Upper lobe of right lung (tissue), 1 donor: ENCODE measurements at regions not wholly inside any gene's neighbourhood (a gene's known extent, or its start where the extent isn't known, plus 50 kb on each side); places are given as distances from the start of the nearest gene placed in this dataset.
A peak's percentile ranks its signal among the peaks of the same experiment; 100 is the strongest.

Experiments
- ATAC-seq: fragments of 200-7000 bp; cut with Tn5 transposase; one replicate; pipeline ENCODE4 v1.9.1; 2020; ENCODE audit warnings: mild to moderate bottlenecking, moderate library complexity
- DNase-seq: peaks from one replicate; pipeline ENCODE4 v3.0.0-alpha.2; 2020
- H3K27ac ChIP-seq: fragments of 200-600 bp; one replicate; pipeline ENCODE4 v1.8.0; 2022
- H3K27me3 ChIP-seq: fragments of 200-600 bp; one replicate; pipeline ENCODE4 v1.8.0; 2022; ENCODE audit warnings: mild to moderate bottlenecking
- H3K36me3 ChIP-seq: fragments of 200-600 bp; one replicate; pipeline ENCODE4 v1.8.0; 2022
- H3K4me1 ChIP-seq: fragments of 200-600 bp; one replicate; pipeline ENCODE4 v1.8.0; 2022
- H3K4me3 ChIP-seq: fragments of 200-600 bp; one replicate; pipeline ENCODE4 v1.8.0; 2022; ENCODE audit warnings: mild to moderate bottlenecking
- H3K9me3 ChIP-seq: fragments of 200-600 bp; one replicate; pipeline ENCODE4 v1.8.0; 2022
- intact Hi-C: fragments of 100-400 bp; cut with DNase I; formaldehyde crosslinking; loops from one replicate; pipeline ENCODE4 v1.11.0; 2022
- TF ChIP-seq, protein P1 (sequence below): fragments of 200-600 bp; IDR thresholded peaks from one replicate; pipeline ENCODE4 v1.8.0; 2022; ENCODE audit warnings: antibody characterized with exemption
- donor health status: DM: no; HTN: yes; CAD: no; lungs with severe emphysema.

DNA sequence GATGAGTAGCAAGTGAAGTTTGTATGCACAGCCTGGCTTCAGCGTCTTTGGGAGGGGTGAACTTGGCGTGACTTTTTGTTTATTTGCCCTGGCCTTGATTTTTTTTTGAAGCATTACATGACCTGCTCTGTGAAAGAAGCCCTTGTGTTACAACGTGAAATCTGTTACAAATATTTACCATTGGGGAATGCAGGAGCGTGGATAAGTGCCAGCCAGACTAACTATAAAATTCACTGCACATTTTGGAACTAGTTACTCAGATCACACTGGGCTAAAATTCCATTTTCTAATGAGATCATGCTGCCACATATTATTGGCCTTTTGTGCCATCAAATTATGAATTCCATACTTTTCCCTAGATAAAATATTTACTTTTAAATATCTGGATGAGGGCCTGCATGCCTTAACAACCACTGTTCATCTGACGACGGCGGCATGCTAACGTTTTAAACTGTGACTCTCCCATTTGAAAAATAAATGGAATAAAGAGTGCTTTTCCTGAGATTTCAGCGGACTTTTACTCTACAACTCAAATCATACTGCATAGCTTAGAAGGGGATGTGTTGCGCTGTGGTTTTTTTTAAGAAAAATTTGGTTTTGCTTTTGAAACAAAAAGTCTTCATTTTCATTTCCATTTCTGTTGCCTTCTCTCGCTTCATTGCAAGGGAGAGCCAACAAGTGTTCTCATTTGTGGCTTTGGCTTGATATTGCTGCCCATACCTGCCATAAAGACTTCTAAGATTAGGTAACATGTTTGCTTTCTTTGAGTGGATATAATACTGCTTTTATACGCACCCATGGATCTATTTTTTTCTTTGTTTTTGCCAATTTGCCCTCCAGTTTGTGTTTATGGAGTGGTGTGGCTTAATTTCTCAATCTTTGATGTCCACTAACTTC is 352.2 kb downstream of the TFEC start:
- Histone ChIP-seq H3K27ac (no peak overlapping the region), H3K36me3 (no peaks in the 10 kb centered on the region), H3K4me3 (no peak overlapping the region), H3K27me3 (no peaks in the 10 kb centered on the region), H3K4me1 (peaks cover 4% of the 10 kb centered on the region), H3K9me3 (no peaks in the 10 kb centered on the region)
- DNase-seq: no peak
- TF ChIP-seq, protein P1, sequence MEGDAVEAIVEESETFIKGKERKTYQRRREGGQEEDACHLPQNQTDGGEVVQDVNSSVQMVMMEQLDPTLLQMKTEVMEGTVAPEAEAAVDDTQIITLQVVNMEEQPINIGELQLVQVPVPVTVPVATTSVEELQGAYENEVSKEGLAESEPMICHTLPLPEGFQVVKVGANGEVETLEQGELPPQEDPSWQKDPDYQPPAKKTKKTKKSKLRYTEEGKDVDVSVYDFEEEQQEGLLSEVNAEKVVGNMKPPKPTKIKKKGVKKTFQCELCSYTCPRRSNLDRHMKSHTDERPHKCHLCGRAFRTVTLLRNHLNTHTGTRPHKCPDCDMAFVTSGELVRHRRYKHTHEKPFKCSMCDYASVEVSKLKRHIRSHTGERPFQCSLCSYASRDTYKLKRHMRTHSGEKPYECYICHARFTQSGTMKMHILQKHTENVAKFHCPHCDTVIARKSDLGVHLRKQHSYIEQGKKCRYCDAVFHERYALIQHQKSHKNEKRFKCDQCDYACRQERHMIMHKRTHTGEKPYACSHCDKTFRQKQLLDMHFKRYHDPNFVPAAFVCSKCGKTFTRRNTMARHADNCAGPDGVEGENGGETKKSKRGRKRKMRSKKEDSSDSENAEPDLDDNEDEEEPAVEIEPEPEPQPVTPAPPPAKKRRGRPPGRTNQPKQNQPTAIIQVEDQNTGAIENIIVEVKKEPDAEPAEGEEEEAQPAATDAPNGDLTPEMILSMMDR: no peak
- intact Hi-C loops: no loop called here
- peak; percentile 34 for ATAC-seq

DNA sequence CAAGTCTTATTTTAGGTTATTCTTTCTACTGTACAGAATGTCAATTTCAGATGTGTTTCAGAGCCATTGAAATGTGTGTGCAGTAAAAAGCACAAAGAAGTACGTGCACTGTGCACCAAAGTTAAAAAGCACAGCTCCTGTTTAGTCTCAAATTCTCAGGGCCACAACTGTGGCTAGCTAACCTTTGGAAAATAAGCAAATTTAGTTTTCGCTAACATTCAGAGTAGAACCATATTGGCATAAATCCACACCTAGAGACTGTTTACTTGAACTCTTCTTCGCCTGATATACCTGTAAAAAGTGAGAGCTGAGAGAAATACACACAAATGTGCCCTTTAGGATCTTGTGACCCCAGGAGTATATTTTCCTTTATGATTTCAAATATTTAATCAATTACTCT is 353.9 kb downstream of the TFEC start:
- no peak for ATAC-seq
- H3K27me3 ChIP-seq: no peaks in the 10 kb centered on the region
- TF ChIP-seq, protein P1: no peak
- H3K36me3 ChIP-seq: no peaks in the 10 kb centered on the region
- no peak for DNase-seq
- peaks cover 4% of the 10 kb centered on the region for H3K4me1 ChIP-seq
- H3K27ac ChIP-seq: no peak overlapping the region
- intact Hi-C loops: no loop called here
- H3K9me3 ChIP-seq: no peaks in the 10 kb centered on the region
- no peak overlapping the region for H3K4me3 ChIP-seq

DNA sequence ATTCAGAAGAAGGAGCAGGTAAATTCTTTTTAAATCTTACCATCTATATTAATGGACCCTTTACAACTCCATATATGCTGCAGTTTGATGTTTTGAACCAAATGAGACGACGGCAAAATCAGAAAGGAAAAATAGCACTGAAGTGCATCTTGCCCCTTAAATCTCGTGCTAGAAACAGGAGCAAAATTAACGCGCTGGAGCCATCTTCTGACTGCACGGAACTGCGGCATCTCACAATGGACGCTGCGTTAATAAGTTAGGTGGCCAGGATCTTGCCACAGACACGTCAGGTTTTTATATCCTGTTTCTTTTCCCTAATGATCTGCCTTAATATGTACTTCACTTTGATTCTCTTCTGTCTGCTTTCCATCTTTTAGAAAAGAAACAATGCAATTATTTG is 354.5 kb downstream of the TFEC start:
- no peak overlapping the region for H3K4me3 ChIP-seq
- ATAC-seq: peak; percentile 49

DNA sequence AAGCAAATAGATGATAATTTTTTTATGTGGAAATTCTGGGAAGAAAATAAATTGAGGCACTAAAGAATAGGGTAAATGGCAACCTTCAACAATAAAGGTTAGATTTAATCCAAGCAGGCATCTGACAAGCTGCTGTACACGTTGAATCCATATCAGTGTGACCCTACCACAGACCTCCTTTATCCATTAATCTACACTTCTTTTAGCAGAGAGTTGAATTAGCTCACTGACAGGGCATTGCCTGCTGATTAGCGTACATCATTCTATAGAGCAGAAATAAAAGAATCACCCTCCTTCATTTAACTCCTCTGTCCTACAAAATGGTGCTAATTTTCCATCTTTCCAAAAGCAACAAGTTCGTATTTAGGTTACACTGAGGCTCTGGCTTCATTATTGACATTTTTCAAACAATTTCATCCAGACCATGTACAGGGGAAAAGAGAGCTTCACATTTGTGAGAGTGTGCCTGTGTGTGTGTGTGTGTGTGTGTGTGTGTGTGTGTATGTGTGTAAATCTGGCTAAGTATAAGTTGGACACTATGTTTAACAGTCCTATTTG is 356.0 kb downstream of the TFEC start:
- DNase-seq (no peak), ATAC-seq (no peak)
- peaks cover 4% of the 10 kb centered on the region for H3K4me1 ChIP-seq
- intact Hi-C loops: no loop called here
- no peak overlapping the region for H3K27ac ChIP-seq
- no peaks in the 10 kb centered on the region for H3K36me3 ChIP-seq
- no peaks in the 10 kb centered on the region for H3K9me3 ChIP-seq
- H3K4me3 ChIP-seq: no peak overlapping the region
- TF ChIP-seq, protein P1: no peak
- H3K27me3 ChIP-seq: no peaks in the 10 kb centered on the region

More for the DNA sequence above, 354.5 kb downstream of the TFEC start:
- Histone ChIP-seq H3K27me3 (no peaks in the 10 kb centered on the region), H3K9me3 (no peaks in the 10 kb centered on the region), H3K36me3 (no peaks in the 10 kb centered on the region), H3K27ac (no peak overlapping the region), H3K4me1 (peaks cover 4% of the 10 kb centered on the region)
- TF ChIP-seq, protein P1: peak; percentile 10
- intact Hi-C loops: no loop called here
- no peak for DNase-seq

DNA sequence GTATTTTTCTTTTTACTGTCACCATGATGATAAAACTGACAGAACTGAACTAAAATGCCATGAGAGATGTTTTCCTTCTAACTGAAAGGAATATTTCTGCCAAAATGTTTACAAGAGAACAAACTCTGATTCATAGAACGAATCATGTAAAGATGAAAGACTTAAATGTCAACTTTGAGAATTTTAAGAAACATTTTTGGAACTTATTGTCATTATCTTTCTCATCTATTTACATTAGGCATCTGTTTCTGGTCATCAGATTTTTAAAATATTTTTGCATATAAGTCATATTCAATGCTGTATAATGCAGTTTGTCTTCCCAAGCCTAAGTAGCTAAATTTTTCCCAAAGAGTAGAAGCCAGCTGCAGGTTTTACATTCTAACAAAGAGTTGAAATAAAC is 358.5 kb downstream of the TFEC start:
- Histone ChIP-seq H3K36me3 (no peaks in the 10 kb centered on the region), H3K4me1 (no peaks in the 10 kb centered on the region), H3K27me3 (no peaks in the 10 kb centered on the region), H3K9me3 (no peaks in the 10 kb centered on the region), H3K4me3 (no peak overlapping the region), H3K27ac (no peak overlapping the region)
- no peak for ATAC-seq
- no peak for DNase-seq
- TF ChIP-seq, protein P1: no peak
- intact Hi-C loops: no loop called here
